ENCODE measurements at regions not wholly inside any gene's neighbourhood (a gene's known extent, or its start where the extent isn't known, plus 50 kb on each side); places are given as distances from the start of the nearest gene placed in this dataset.

GRCh38 chr6:169869301-169869700, 117.9 kb downstream of the ERMARD start:
- Histone ChIP-seq H3K4me2 (ENCODE audit: low read depth, low read length, poor library complexity, severe bottlenecking) (no peak overlapping the region), H3K27ac (ENCODE audit: low read depth, low read length) (no peak overlapping the region)
- no peak for TF ChIP-seq EZH2phosphoT487 (conservative IDR thresholded peaks at IDR 0.05; ENCODE audit: low read length)
- TF ChIP-seq, protein P1, sequence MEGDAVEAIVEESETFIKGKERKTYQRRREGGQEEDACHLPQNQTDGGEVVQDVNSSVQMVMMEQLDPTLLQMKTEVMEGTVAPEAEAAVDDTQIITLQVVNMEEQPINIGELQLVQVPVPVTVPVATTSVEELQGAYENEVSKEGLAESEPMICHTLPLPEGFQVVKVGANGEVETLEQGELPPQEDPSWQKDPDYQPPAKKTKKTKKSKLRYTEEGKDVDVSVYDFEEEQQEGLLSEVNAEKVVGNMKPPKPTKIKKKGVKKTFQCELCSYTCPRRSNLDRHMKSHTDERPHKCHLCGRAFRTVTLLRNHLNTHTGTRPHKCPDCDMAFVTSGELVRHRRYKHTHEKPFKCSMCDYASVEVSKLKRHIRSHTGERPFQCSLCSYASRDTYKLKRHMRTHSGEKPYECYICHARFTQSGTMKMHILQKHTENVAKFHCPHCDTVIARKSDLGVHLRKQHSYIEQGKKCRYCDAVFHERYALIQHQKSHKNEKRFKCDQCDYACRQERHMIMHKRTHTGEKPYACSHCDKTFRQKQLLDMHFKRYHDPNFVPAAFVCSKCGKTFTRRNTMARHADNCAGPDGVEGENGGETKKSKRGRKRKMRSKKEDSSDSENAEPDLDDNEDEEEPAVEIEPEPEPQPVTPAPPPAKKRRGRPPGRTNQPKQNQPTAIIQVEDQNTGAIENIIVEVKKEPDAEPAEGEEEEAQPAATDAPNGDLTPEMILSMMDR (IDR thresholded peaks at IDR 0.05; ENCODE audit: insufficient read depth, low read length, poor library complexity, severe bottlenecking): no peak

DNA sequence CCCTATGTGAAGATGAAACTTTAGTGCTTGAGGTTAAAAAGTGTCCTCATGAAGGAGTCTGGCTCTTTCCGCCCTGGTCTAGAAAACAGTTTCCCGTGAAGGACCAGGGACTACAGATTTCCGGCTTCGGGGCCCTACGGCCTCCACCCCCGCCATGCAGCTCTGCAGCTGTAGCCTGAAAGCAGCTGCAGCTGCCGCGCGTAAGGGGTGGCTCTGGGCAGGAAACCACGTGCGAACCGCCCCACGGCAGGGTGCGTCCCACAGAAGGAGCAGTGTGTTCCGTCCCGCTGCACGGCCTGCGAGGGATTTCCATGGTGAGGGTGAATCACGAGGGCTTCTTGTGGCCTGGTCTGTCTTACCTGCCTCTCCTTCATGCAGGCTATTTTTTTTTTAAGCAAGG, 117.0 kb downstream of the ERMARD start:
- no peaks in the 10 kb centered on the region for H3K27me3 ChIP-seq (ENCODE audit: low read length)
- TF ChIP-seq EZH2phosphoT487 (conservative IDR thresholded peaks at IDR 0.05; ENCODE audit: low read length): no peak
- TF ChIP-seq, protein P1 (IDR thresholded peaks at IDR 0.05; ENCODE audit: insufficient read depth, low read length, poor library complexity, severe bottlenecking): no peak
- H3K9ac ChIP-seq (ENCODE audit: low read length): no peak overlapping the region
- no peak overlapping the region for H3K4me2 ChIP-seq (ENCODE audit: low read depth, low read length, poor library complexity, severe bottlenecking)
- no peaks in the 10 kb centered on the region for H3F3A ChIP-seq (ENCODE audit: insufficient read depth)
- H2AFZ ChIP-seq (ENCODE audit: low read depth, low read length, severe bottlenecking): no peak overlapping the region
- peaks cover 7% of the 10 kb centered on the region; the same call in 1 of the 2 replicates for H3K9me3 ChIP-seq (ENCODE audit: insufficient read depth, low read length)
- H3K36me3 ChIP-seq (ENCODE audit: low read length): no peaks in the 10 kb centered on the region
- H3K79me2 ChIP-seq (ENCODE audit: insufficient read depth, low read length): no peaks in the 10 kb centered on the region
- H3K9me2 ChIP-seq (replicated peaks; ENCODE audit: insufficient read depth, low read length): no peaks in the 10 kb centered on the region
- H4K20me1 ChIP-seq (ENCODE audit: low read depth, low read length): no peaks in the 10 kb centered on the region
- no peak overlapping the region for H3K4me3 ChIP-seq (ENCODE audit: insufficient read depth, low read length, poor library complexity, severe bottlenecking)
- H3K27ac ChIP-seq (ENCODE audit: low read depth, low read length): no peak overlapping the region

More at GRCh38 chr6:169869301-169869700, 117.9 kb downstream of the ERMARD start:
- Histone ChIP-seq H4K20me1 (ENCODE audit: low read depth, low read length) (no peaks in the 10 kb centered on the region), H3F3A (ENCODE audit: insufficient read depth) (no peaks in the 10 kb centered on the region), H3K9me3 (ENCODE audit: insufficient read depth, low read length) (peaks cover 4% of the 10 kb centered on the region; the same call in 1 of the 2 replicates), H3K4me3 (ENCODE audit: insufficient read depth, low read length, poor library complexity, severe bottlenecking) (no peak overlapping the region), H2AFZ (ENCODE audit: low read depth, low read length, severe bottlenecking) (no peak overlapping the region), H3K9me2 (replicated peaks; ENCODE audit: insufficient read depth, low read length) (no peaks in the 10 kb centered on the region), H3K79me2 (ENCODE audit: insufficient read depth, low read length) (no peaks in the 10 kb centered on the region), H3K36me3 (ENCODE audit: low read length) (no peaks in the 10 kb centered on the region), H3K27me3 (ENCODE audit: low read length) (no peaks in the 10 kb centered on the region), H3K9ac (ENCODE audit: low read length) (no peak overlapping the region)

- H3K9me3 ChIP-seq (ENCODE audit: insufficient read depth, low read length): peaks cover 7% of the 10 kb centered on the region; the same call in 1 of the 2 replicates
- H3K27me3 ChIP-seq (ENCODE audit: low read length): no peaks in the 10 kb centered on the region
- H4K20me1 ChIP-seq (ENCODE audit: low read depth, low read length): no peaks in the 10 kb centered on the region
- no peak overlapping the region for H3K9ac ChIP-seq (ENCODE audit: low read length)
- no peak overlapping the region for H3K4me2 ChIP-seq (ENCODE audit: low read depth, low read length, poor library complexity, severe bottlenecking)
- no peaks in the 10 kb centered on the region for H3K9me2 ChIP-seq (replicated peaks; ENCODE audit: insufficient read depth, low read length)
- no peak overlapping the region for H3K4me3 ChIP-seq (ENCODE audit: insufficient read depth, low read length, poor library complexity, severe bottlenecking)
- no peaks in the 10 kb centered on the region for H3F3A ChIP-seq (ENCODE audit: insufficient read depth)
- H3K79me2 ChIP-seq (ENCODE audit: insufficient read depth, low read length): no peaks in the 10 kb centered on the region
- H3K36me3 ChIP-seq (ENCODE audit: low read length): no peaks in the 10 kb centered on the region
- H2AFZ ChIP-seq (ENCODE audit: low read depth, low read length, severe bottlenecking): no peak overlapping the region
- no peak overlapping the region for H3K27ac ChIP-seq (ENCODE audit: low read depth, low read length)
- TF ChIP-seq, protein P1 (IDR thresholded peaks at IDR 0.05; ENCODE audit: insufficient read depth, low read length, poor library complexity, severe bottlenecking): no peak
- no peak for TF ChIP-seq EZH2phosphoT487 (conservative IDR thresholded peaks at IDR 0.05; ENCODE audit: low read length)
Observed at GRCh38 chr6:169867751-169868191, 116.3 kb downstream of the ERMARD start.

Measured in SU-DHL-6 (cell line).